ENCODE measurements at regions not wholly inside any gene's neighbourhood (a gene's known extent, or its start where the extent isn't known, plus 50 kb on each side); places are given as distances from the start of the nearest gene placed in this dataset.

- Histone ChIP-seq H3K9ac (ENCODE audit: low read length in 3 of 3) (no peak overlapping the region), H3K27me3 (ENCODE audit: control insufficient read depth, insufficient read depth, low read length) (no peaks in the 10 kb centered on the region), H3K36me3 (ENCODE audit: control insufficient read depth in 2 of 3, insufficient read depth in 3 of 3, low read length in 3 of 3) (no peaks in the 10 kb centered on the region), H3K4me1 (ENCODE audit: control insufficient read depth in 2 of 3, insufficient read depth in 2 of 3, low read depth in 1 of 3, low read length in 3 of 3) (no peaks in the 10 kb centered on the region), H3K4me3 (ENCODE audit: low read length in 3 of 3) (no peak overlapping the region), H3K9me3 (ENCODE audit: control insufficient read depth in 2 of 3, insufficient read depth in 1 of 3, low read length in 3 of 3) (no peaks in the 10 kb centered on the region), H3K27ac (ENCODE audit: low read depth in 2 of 2, low read length in 2 of 2) (no peak overlapping the region)
- no peak for TF ChIP-seq CTCF (IDR thresholded peaks at IDR 0.05; ENCODE audit: borderline replicate concordance, extremely low read depth, insufficient read depth)
- FAIRE-seq (no peak), DNase-seq (no peak)
- intact Hi-C loops (cut with DNase I) = no loop called here
These were observed 238.6 kb downstream of the DUSP10 start for GRCh38 chr1:221503268-221503667.

- no peaks in the 10 kb centered on the region for H3K4me1 ChIP-seq (ENCODE audit: control insufficient read depth in 2 of 3, insufficient read depth in 2 of 3, low read depth in 1 of 3, low read length in 3 of 3)
- no peak overlapping the region for H3K27ac ChIP-seq (ENCODE audit: low read depth in 2 of 2, low read length in 2 of 2)
- intact Hi-C loops (cut with DNase I) = no loop called here
- H3K9me3 ChIP-seq (ENCODE audit: control insufficient read depth in 2 of 3, insufficient read depth in 1 of 3, low read length in 3 of 3) = no peaks in the 10 kb centered on the region
- H3K4me3 ChIP-seq (ENCODE audit: low read length in 3 of 3) = no peak overlapping the region
- TF ChIP-seq CTCF (IDR thresholded peaks at IDR 0.05; ENCODE audit: borderline replicate concordance, extremely low read depth, insufficient read depth) = no peak
- DNase-seq (no peak), FAIRE-seq (no peak)
- no peaks in the 10 kb centered on the region for H3K36me3 ChIP-seq (ENCODE audit: control insufficient read depth in 2 of 3, insufficient read depth in 3 of 3, low read length in 3 of 3)
- H3K27me3 ChIP-seq (ENCODE audit: control insufficient read depth, insufficient read depth, low read length) = no peaks in the 10 kb centered on the region
- no peak overlapping the region for H3K9ac ChIP-seq (ENCODE audit: low read length in 3 of 3)
These were observed 232.1 kb downstream of the DUSP10 start for GRCh38 chr1:221509575-221510355.

- no peak for TF ChIP-seq CTCF (IDR thresholded peaks at IDR 0.05; ENCODE audit: borderline replicate concordance, extremely low read depth, insufficient read depth)
- H3K27me3 ChIP-seq (ENCODE audit: control insufficient read depth, insufficient read depth, low read length) = no peaks in the 10 kb centered on the region
- H3K4me1 ChIP-seq (ENCODE audit: control insufficient read depth in 2 of 3, insufficient read depth in 2 of 3, low read depth in 1 of 3, low read length in 3 of 3) = no peaks in the 10 kb centered on the region
- no peak overlapping the region for H3K4me3 ChIP-seq (ENCODE audit: low read length in 3 of 3)
- intact Hi-C loops (cut with DNase I) = no loop called here
- H3K36me3 ChIP-seq (ENCODE audit: control insufficient read depth in 2 of 3, insufficient read depth in 3 of 3, low read length in 3 of 3) = no peaks in the 10 kb centered on the region
- DNase-seq (no peak), FAIRE-seq (no peak)
- H3K9ac ChIP-seq (ENCODE audit: low read length in 3 of 3) = no peak overlapping the region
- no peaks in the 10 kb centered on the region for H3K9me3 ChIP-seq (ENCODE audit: control insufficient read depth in 2 of 3, insufficient read depth in 1 of 3, low read length in 3 of 3)
- H3K27ac ChIP-seq (ENCODE audit: low read depth in 2 of 2, low read length in 2 of 2) = no peak overlapping the region
These were observed 230.9 kb downstream of the DUSP10 start for GRCh38 chr1:221510793-221511503.
